ENCODE measurements at regions not wholly inside any gene's neighbourhood (a gene's known extent, or its start where the extent isn't known, plus 50 kb on each side); places are given as distances from the start of the nearest gene placed in this dataset.

DNA sequence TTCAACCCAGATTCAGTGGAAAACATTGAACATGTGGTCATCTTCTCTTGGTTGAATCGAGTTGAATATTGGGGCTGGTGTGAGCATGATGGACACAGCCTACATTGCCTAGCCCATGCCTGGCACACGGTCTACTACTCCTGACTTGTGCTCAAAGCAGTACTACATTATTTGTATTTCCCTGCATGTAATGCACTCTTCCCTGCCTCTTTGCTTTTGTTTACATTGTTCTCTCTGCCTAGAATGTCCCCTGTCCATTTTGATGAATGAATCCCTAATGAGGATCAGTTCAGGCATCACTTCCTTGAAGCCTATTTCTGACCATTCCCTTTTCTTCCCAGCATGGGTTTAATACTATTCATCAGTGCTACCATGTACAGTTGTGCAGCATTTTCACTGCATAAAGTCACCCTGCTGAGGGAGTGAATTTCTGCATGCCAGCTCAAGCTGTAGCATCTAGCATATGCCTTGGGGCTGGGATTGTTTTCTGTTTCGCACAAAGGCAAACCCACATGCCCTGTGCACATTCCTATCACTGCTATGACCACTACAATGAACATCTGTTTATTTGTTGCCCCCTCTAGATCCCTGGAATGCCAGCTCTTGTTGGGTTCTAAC lies 75.3 kb upstream of the CCN6 start:
- TF ChIP-seq TAF1 (IDR thresholded peaks at IDR 0.05; ENCODE audit: borderline replicate concordance, low read depth, low read length) = no peak
- TF ChIP-seq POLR2AphosphoS5 (IDR thresholded peaks at IDR 0.05; ENCODE audit: low read depth, low read length) = no peak
- no peak for TF ChIP-seq POLR2A (IDR thresholded peaks at IDR 0.05; ENCODE audit: low read depth, low read length)

Measured in GM12892 (cell line).